DND-41 (cell line): ENCODE measurements at regions not wholly inside any gene's neighbourhood (a gene's known extent, or its start where the extent isn't known, plus 50 kb on each side); places are given as distances from the start of the nearest gene placed in this dataset.
A peak's percentile ranks its signal among the peaks of the same experiment; 100 is the strongest.

Experiments
- ATAC-seq: fragments of 200-7000 bp; cut with Tn5 transposase; 3 replicates; pipeline ENCODE4 v1.9.1; 2021; ENCODE audit warnings: low read depth; ENCODE audit not compliant: insufficient read depth
- DNase-seq: peaks from one replicate; pipeline ENCODE4 v3.0.0-alpha.2; 2020
- H2AFZ ChIP-seq: 2 replicates; pipeline ENCODE4 v1.6.0; 2012; ENCODE audit warnings: low read depth, low read length
- H3K27ac ChIP-seq: 2 replicates; pipeline ENCODE4 v1.5.1; 2012; ENCODE audit warnings: low read length, inconsistent platforms
- H3K27me3 ChIP-seq: fragments of 200-600 bp; sonication (generic); 2 replicates; pipeline ENCODE4 v1.6.0; 2012; ENCODE audit warnings: low read length, mild to moderate bottlenecking, inconsistent platforms; ENCODE audit not compliant: insufficient read depth, poor library complexity
- H3K36me3 ChIP-seq: 2 replicates; pipeline ENCODE4 v1.5.1; 2012; ENCODE audit warnings: low read length, inconsistent platforms; ENCODE audit not compliant: insufficient read depth
- H3K4me1 ChIP-seq: 2 replicates; pipeline ENCODE4 v1.5.1; 2012; ENCODE audit warnings: mild to moderate bottlenecking, low read length; ENCODE audit not compliant: insufficient read depth
- H3K4me2 ChIP-seq: 2 replicates; pipeline ENCODE4 v1.6.0; 2012; ENCODE audit warnings: mild to moderate bottlenecking, moderate library complexity, low read length, inconsistent platforms; ENCODE audit not compliant: insufficient read depth
- H3K4me3 ChIP-seq, 2 experiments: fragments of 200-600 bp in 1 of 2; shearing (Covaris generic) in 1 of 2; 2 replicates each; pipeline ENCODE4 v1.5.1; 2012 to 2016; ENCODE audit warnings: inconsistent platforms in 2 of 2, low read length in 2 of 2, mild to moderate bottlenecking in 2 of 2, low read depth in 1 of 2, moderate library complexity in 1 of 2
- H3K79me2 ChIP-seq: 2 replicates; pipeline ENCODE4 v1.6.0; 2012; ENCODE audit warnings: low read length, inconsistent platforms; ENCODE audit not compliant: insufficient read depth
- H3K9ac ChIP-seq: 2 replicates; pipeline ENCODE4 v1.6.0; 2012; ENCODE audit warnings: low read depth, mild to moderate bottlenecking, inconsistent platforms, low read length, moderate library complexity
- H3K9me3 ChIP-seq: 2 replicates; pipeline ENCODE4 v1.5.1; 2012; ENCODE audit warnings: low read length, moderate library complexity, mild to moderate bottlenecking, inconsistent platforms; ENCODE audit not compliant: insufficient read depth, severe bottlenecking
- H4K20me1 ChIP-seq: 2 replicates; pipeline ENCODE4 v1.6.0; 2012; ENCODE audit warnings: low read length; ENCODE audit not compliant: insufficient read depth
- CTCF ChIP-seq: IDR thresholded peaks from 2 replicates; pipeline ENCODE4 v1.5.1; 2012; ENCODE audit warnings: borderline replicate concordance, low read length, moderate library complexity, mild to moderate bottlenecking; ENCODE audit not compliant: poor library complexity, severe bottlenecking; ENCODE audit errors: extremely low read depth
- EZH2 ChIP-seq: IDR thresholded peaks from 3 replicates; pipeline ENCODE4 v1.6.1; 2012; ENCODE audit warnings: borderline replicate concordance, low read depth, mild to moderate bottlenecking, moderate library complexity, low read length, inconsistent platforms; ENCODE audit not compliant: severe bottlenecking

DNA sequence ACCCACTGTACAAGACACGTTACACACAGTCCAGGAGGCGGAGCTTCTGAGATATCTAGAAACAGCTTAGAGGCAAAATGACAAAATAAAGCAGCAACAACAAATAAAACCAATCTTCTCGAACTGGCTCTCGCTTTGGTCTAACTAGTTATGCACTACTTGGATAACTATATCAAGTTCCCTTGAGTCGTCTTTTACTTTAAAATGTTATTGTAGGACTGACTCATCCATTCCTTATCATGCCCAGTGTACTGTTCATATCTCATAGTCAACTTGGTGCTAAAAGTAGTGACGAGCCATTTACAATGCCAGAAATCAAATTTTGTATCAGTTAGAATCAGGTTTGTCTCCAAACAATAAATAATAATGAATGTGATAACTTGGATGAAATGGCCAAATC, 102.5 kb upstream of the SLC35G4 start:
- Histone ChIP-seq H3K36me3 (no peaks in the 10 kb centered on the region), H3K9me3 (no peaks in the 10 kb centered on the region), H3K27me3 (no peaks in the 10 kb centered on the region), H3K4me1 (peaks cover 53% of the 10 kb centered on the region), H3K79me2 (no peaks in the 10 kb centered on the region), H4K20me1 (no peaks in the 10 kb centered on the region), H3K4me2 (no peak overlapping the region), H3K27ac (no peak overlapping the region; the same call in 1 of the 2 replicates), H2AFZ (no peak overlapping the region), H3K9ac (no peak overlapping the region), H3K4me3 (no peak overlapping the region)
- no peak for ATAC-seq
- TF ChIP-seq EZH2, result no peak
- no peak for TF ChIP-seq CTCF
- DNase-seq, result no peak

DNA sequence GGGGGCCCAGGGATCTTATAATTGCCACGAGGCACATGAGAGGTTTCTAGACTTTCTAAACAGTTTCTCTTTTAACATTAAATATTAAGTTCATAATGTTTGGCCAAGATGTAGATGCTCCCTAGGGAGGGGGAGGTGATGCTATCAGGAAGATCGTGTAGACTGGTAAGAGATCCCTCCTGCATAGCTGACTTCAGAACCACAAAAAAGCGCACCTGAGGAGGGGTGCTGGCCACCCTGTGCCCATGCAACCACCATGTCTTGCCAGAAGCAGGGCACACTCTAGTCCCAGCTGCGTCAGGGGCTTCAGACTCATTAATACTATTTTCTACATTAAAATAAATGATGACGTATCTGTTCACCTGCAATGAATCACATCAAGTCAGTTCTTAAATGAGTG, 103.4 kb upstream of the SLC35G4 start:
- Histone ChIP-seq H3K9me3 (no peaks in the 10 kb centered on the region), H4K20me1 (no peaks in the 10 kb centered on the region), H3K4me3 (no peak overlapping the region), H3K27ac (peak overlapping the region; percentile 65; the same call in 1 of the 2 replicates), H3K27me3 (no peaks in the 10 kb centered on the region), H3K4me1 (peaks cover 44% of the 10 kb centered on the region), H3K4me2 (peak overlapping the region; percentile 45), H3K36me3 (no peaks in the 10 kb centered on the region), H2AFZ (no peak overlapping the region), H3K79me2 (no peaks in the 10 kb centered on the region), H3K9ac (no peak overlapping the region; the same call in 1 of the 2 replicates)
- TF ChIP-seq CTCF (no peak), EZH2 (no peak)
- DNase-seq (peak; percentile 81), ATAC-seq (peak; percentile 92)

DNA sequence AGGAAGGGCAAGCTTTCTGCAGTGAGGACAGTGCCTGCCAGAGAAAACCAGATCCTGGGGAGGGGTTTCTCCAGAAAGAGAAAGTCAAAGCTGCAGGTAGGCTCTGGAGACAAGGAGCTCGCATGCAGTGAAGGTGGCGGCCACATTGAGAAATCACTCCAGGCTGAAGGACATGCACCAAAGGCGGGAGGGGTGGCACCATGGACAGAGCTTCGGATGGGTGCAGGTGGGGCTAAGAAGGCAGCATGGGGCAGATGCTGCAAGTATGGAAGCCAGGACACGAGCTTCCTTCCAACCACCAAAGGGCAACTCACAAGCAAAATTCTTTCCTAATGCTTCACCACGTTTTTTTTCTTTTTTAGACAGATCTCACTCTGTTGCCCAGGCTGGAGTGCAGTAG, 104.4 kb upstream of the SLC35G4 start:
- DNase-seq (peak; percentile 31), ATAC-seq (no peak)
- H3K27ac ChIP-seq, result no peak overlapping the region
- H3K4me3 ChIP-seq, result no peak overlapping the region
- H3K36me3 ChIP-seq, result no peaks in the 10 kb centered on the region
- no peaks in the 10 kb centered on the region for H4K20me1 ChIP-seq
- H3K4me2 ChIP-seq, result no peak overlapping the region
- no peaks in the 10 kb centered on the region for H3K79me2 ChIP-seq
- H3K9me3 ChIP-seq, result no peaks in the 10 kb centered on the region
- no peak overlapping the region for H2AFZ ChIP-seq
- TF ChIP-seq EZH2, result no peak
- TF ChIP-seq CTCF, result no peak
- peaks cover 36% of the 10 kb centered on the region for H3K4me1 ChIP-seq
- no peaks in the 10 kb centered on the region for H3K27me3 ChIP-seq
- no peak overlapping the region for H3K9ac ChIP-seq

DNA sequence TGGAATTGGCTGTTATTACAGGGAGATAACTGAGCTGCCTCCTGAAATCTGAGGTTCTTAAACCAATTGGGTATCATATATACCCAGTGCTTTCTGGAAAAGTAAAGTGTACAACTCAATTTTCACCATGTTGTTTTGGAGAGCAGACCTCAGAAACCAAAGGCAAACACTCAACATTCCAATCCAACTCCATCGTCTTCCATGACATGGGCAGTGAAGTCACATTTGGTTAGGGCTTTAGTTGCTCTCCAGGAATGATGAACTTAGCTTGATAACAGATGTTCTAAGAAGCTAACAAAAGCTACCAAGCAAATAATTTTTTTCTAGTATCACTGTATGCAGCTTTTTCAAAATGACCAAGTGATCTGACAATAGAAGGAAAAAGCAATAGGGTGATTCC, 107.0 kb upstream of the SLC35G4 start:
- Histone ChIP-seq H3K4me2 (no peak overlapping the region), H4K20me1 (no peaks in the 10 kb centered on the region), H3K27ac (no peak overlapping the region), H3K36me3 (no peaks in the 10 kb centered on the region), H3K9me3 (no peaks in the 10 kb centered on the region), H3K4me3 (no peak overlapping the region), H2AFZ (no peak overlapping the region), H3K9ac (no peak overlapping the region), H3K79me2 (no peaks in the 10 kb centered on the region), H3K4me1 (peaks cover 31% of the 10 kb centered on the region), H3K27me3 (no peaks in the 10 kb centered on the region)
- no peak for ATAC-seq
- TF ChIP-seq EZH2, result no peak
- no peak for TF ChIP-seq CTCF
- DNase-seq, result no peak
